K562 (cell line): ENCODE measurements at regions not wholly inside any gene's neighbourhood (a gene's known extent, or its start where the extent isn't known, plus 50 kb on each side); places are given as distances from the start of the nearest gene placed in this dataset.

ENCODE experiments used
- ARNT ChIP-seq, 2 experiments: fragments of 450-650 bp; IDR thresholded peaks; 2 replicates each; pipeline ENCODE4 v1.6.1; 2016; ENCODE audit warnings: mild to moderate bottlenecking in 1 of 2
- EP300 ChIP-seq: IDR thresholded peaks from 2 replicates; pipeline ENCODE4 v1.6.1; 2012; ENCODE audit warnings: low read length, improper control_type of control experiment
- ETV6 ChIP-seq, 3 experiments: fragments of 150-350 bp in 1 of 3; sonication (generic) in 1 of 3; formaldehyde crosslinking in 1 of 3; IDR thresholded peaks; 2 replicates each; pipeline versions ENCODE4 v1.6.1 to v1.8.0; 2014 to 2022; ENCODE audit warnings: borderline replicate concordance in 2 of 3, low read depth in 2 of 3, antibody characterized with exemption in 1 of 3, low read length in 1 of 3, mild to moderate bottlenecking in 1 of 3, missing genetic modification reagents in 1 of 3
- ZBTB40 ChIP-seq, 2 experiments: fragments of 450-650 bp in 1 of 2; sonication (generic) in 1 of 2; formaldehyde crosslinking in 1 of 2; IDR thresholded peaks; 2 replicates each; pipeline versions ENCODE4 v1.7.1 to v1.9.0; 2016 to 2022; ENCODE audit warnings: inconsistent platforms in 1 of 2, mild to moderate bottlenecking in 1 of 2, missing genetic modification reagents in 1 of 2
- ZNF124 ChIP-seq: sonication (generic); formaldehyde crosslinking; IDR thresholded peaks from 2 replicates; pipeline ENCODE4 v1.8.1; 2022; ENCODE audit warnings: missing genetic modification reagents
- TF ChIP-seq, protein P1 (sequence below): sonication (generic); formaldehyde crosslinking; IDR thresholded peaks from 2 replicates; pipeline ENCODE4 v1.9.0; 2022; ENCODE audit warnings: mild to moderate bottlenecking, missing genetic modification reagents

DNA sequence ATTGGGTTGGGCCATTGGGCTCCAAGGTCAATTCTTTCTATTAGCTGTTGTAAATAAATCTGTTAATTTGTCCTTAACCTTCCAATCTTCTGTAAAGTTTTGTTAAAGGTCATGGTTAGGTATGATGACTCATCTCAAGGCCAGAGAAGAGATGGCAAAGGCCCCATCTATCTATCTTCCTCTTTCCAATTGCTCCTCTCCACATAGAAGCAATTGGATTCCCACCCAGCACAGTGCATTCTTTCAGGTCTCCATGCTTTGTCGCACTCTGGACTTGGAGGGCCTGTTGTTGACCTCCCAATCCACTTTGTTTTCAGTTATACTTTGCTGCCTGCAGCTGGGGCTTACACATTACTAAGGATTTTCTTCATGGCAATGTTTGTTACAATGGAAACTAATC is 118.5 kb downstream of the MFAP3L start:
- TF ChIP-seq ETV6 (IDR thresholded peaks at IDR 0.05; ENCODE audit: borderline replicate concordance in 1 of 2, low read depth in 2 of 2, low read length in 1 of 2) = no peak
- TF ChIP-seq ETV6 (CRISPR knock-in tag; IDR thresholded peaks at IDR 0.05; ENCODE audit: borderline replicate concordance) = no peak
- TF ChIP-seq, protein P1, sequence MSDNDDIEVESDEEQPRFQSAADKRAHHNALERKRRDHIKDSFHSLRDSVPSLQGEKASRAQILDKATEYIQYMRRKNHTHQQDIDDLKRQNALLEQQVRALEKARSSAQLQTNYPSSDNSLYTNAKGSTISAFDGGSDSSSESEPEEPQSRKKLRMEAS = no peak
- no peak for TF ChIP-seq ZBTB40 (IDR thresholded peaks at IDR 0.05)
- no peak for TF ChIP-seq ZBTB40 (CRISPR knock-in tag; IDR thresholded peaks at IDR 0.05)
- no peak for TF ChIP-seq ARNT (IDR thresholded peaks at IDR 0.05)
- no peak for TF ChIP-seq ZNF124 (CRISPR knock-in tag)
- TF ChIP-seq EP300 = no peak
